GM19467 (cell line): ENCODE measurements at regions not wholly inside any gene's neighbourhood (a gene's known extent, or its start where the extent isn't known, plus 50 kb on each side); places are given as distances from the start of the nearest gene placed in this dataset.

Experiments
- ATAC-seq: cut with Tn5 transposase; IDR thresholded peaks from one replicate; pipeline ENCODE4 v1.9.1; 2021; ENCODE audit warnings: mild to moderate bottlenecking, moderate library complexity; ENCODE audit not compliant: unreplicated experiment

- ATAC-seq: no peak
Observed at GRCh38 chr7:81606078-81606863, 163.6 kb downstream of the HGF start.

GRCh38 chr7:81605493-81605892 is 164.4 kb downstream of the HGF start:
- no peak for ATAC-seq

- ATAC-seq: no peak
Observed at GRCh38 chr7:81604808-81605174, 165.1 kb downstream of the HGF start.

- no peak for ATAC-seq
Observed at GRCh38 chr7:81604075-81604807, 165.6 kb downstream of the HGF start.

GRCh38 chr7:81600608-81601007 is 169.2 kb downstream of the HGF start:
- ATAC-seq: no peak

GRCh38 chr7:81598951-81599350 is 170.9 kb downstream of the HGF start:
- no peak for ATAC-seq

- ATAC-seq: no peak
Observed at GRCh38 chr7:81594767-81595166, 175.1 kb downstream of the HGF start.

GRCh38 chr7:81590131-81590530 is 179.7 kb downstream of the HGF start:
- ATAC-seq: no peak

- no peak for ATAC-seq
Observed at GRCh38 chr7:81584667-81585066, 185.2 kb downstream of the HGF start.

GRCh38 chr7:81583882-81584533 is 185.8 kb downstream of the HGF start:
- ATAC-seq: no peak

- no peak for ATAC-seq
Observed at GRCh38 chr7:81583090-81583489, 186.8 kb downstream of the HGF start.

GRCh38 chr7:81577642-81578340 is 192.1 kb downstream of the HGF start:
- no peak for ATAC-seq

GRCh38 chr7:81574723-81575326 is 195.0 kb downstream of the HGF start:
- no peak for ATAC-seq

- no peak for ATAC-seq
Observed at GRCh38 chr7:81573932-81574331, 195.9 kb downstream of the HGF start.

- ATAC-seq: no peak
Observed at GRCh38 chr7:81573128-81573527, 196.7 kb downstream of the HGF start.

GRCh38 chr7:81562581-81562980 is 207.3 kb downstream of the HGF start:
- no peak for ATAC-seq

- ATAC-seq: no peak
Observed at GRCh38 chr7:81560708-81561107, 209.1 kb downstream of the HGF start.

- ATAC-seq: no peak
Observed at GRCh38 chr7:81549484-81550016, 220.3 kb downstream of the HGF start.

GRCh38 chr7:81534996-81535395 is 234.9 kb downstream of the HGF start:
- no peak for ATAC-seq

- no peak for ATAC-seq
Observed at GRCh38 chr7:81534446-81534845, 235.4 kb downstream of the HGF start.

GRCh38 chr7:81533931-81534330 is 235.9 kb downstream of the HGF start:
- ATAC-seq: no peak
